A673 (cell line): ENCODE measurements at regions not wholly inside any gene's neighbourhood (a gene's known extent, or its start where the extent isn't known, plus 50 kb on each side); places are given as distances from the start of the nearest gene placed in this dataset.

ENCODE experiments used
- BruUV-seq: library from RNA; stranded (reverse); fragments of 400-500 nt; replicated peaks from 2 replicates; lab custom pipeline; 2021; lab: Mats Ljungman, UMichigan
- CTCF ChIA-PET: fragments of 300-600 bp; sonication (Branson Sonifier 250); formaldehyde crosslinking; loops from one replicate; lab custom pipeline; 2022; ENCODE audit warnings: antibody characterized with exemption; lab: Charles Lee
- POLR2A ChIA-PET: fragments of 300-600 bp; sonication (Branson Sonifier 250); formaldehyde crosslinking; loops from one replicate; lab custom pipeline; 2022; ENCODE audit warnings: antibody characterized with exemption; ENCODE audit not compliant: low non-redundant PET; lab: Charles Lee
- DNase-seq: peaks from one replicate; pipeline ENCODE4 v3.0.0-alpha.2; 2015; ENCODE audit warnings: low spot score
- H3K27ac ChIP-seq: fragments of 200-600 bp; sonication (generic); 2 replicates; pipeline ENCODE4 v1.5.1; 2016; ENCODE audit warnings: mixed run types, low read depth, mild to moderate bottlenecking, mixed read lengths, antibody characterized with exemption, low read length; ENCODE audit not compliant: poor library complexity, severe bottlenecking
- H3K27me3 ChIP-seq: fragments of 200-600 bp; sonication (generic); replicated peaks from 2 replicates; pipeline ENCODE4 v1.6.1; 2017; ENCODE audit warnings: mixed run types, low read depth, mild to moderate bottlenecking, mixed read lengths, antibody characterized with exemption, low read length; ENCODE audit not compliant: insufficient read depth, poor library complexity
- H3K36me3 ChIP-seq: fragments of 200-600 bp; sonication (generic); 2 replicates; pipeline ENCODE4 v1.6.1; 2016; ENCODE audit warnings: mixed run types, mild to moderate bottlenecking, mixed read lengths, antibody characterized with exemption, low read length; ENCODE audit not compliant: insufficient read depth, poor library complexity, severe bottlenecking
- H3K4me1 ChIP-seq: fragments of 200-600 bp; sonication (generic); 2 replicates; pipeline ENCODE4 v1.6.1; 2017; ENCODE audit warnings: mixed run types, mild to moderate bottlenecking, mixed read lengths, antibody characterized with exemption, low read length; ENCODE audit not compliant: insufficient read depth, poor library complexity, severe bottlenecking
- H3K4me3 ChIP-seq: fragments of 200-600 bp; sonication (generic); 2 replicates; pipeline ENCODE4 v1.5.1; 2016; ENCODE audit warnings: low read depth, mixed run types, mild to moderate bottlenecking, mixed read lengths, low read length; ENCODE audit not compliant: poor library complexity, severe bottlenecking
- H3K9me3 ChIP-seq: fragments of 200-600 bp; sonication (generic); 2 replicates; pipeline ENCODE4 v1.6.1; 2016; ENCODE audit warnings: mixed run types, low read depth, mild to moderate bottlenecking, mixed read lengths, antibody characterized with exemption, low read length; ENCODE audit not compliant: poor library complexity, severe bottlenecking
- CTCF ChIP-seq: fragments of 300-800, 200-600 bp; sonication (generic); conservative IDR thresholded peaks from 2 replicates; pipeline ENCODE4 v1.5.1; 2017; ENCODE audit warnings: low read depth, mild to moderate bottlenecking, antibody characterized with exemption, low read length, moderate library complexity, mixed read lengths
- EZH2 ChIP-seq: fragments of 200-600 bp; sonication (generic); IDR thresholded peaks from 2 replicates; pipeline ENCODE4 v1.6.1; 2017; ENCODE audit warnings: borderline replicate concordance, low read depth, mild to moderate bottlenecking, mixed read lengths, antibody characterized with exemption, low read length; ENCODE audit not compliant: poor library complexity, severe bottlenecking
- intact Hi-C: fragments of 100-400 bp; cut with micrococcal nuclease; formaldehyde crosslinking; loops from one replicate; pipeline ENCODE4 v1.10.0; 2022; ENCODE audit not compliant: unreplicated experiment

GRCh38 chr3:6714962-6715361 is 146.0 kb upstream of the GRM7 start:
- intact Hi-C loops = no loop called here
- ChIA-PET POLR2A (no interaction called here), CTCF (no interaction called here)

GRCh38 chr3:6716420-6716819 is 144.5 kb upstream of the GRM7 start:
- no peak for DNase-seq
- POLR2A ChIA-PET = no interaction called here
- Histone ChIP-seq H3K9me3 (peaks cover 6% of the 10 kb centered on the region), H3K4me1 (no peaks in the 10 kb centered on the region), H3K4me3 (no peak overlapping the region), H3K27me3 (no peaks in the 10 kb centered on the region), H3K27ac (no peak overlapping the region), H3K36me3 (no peaks in the 10 kb centered on the region)
- CTCF ChIA-PET = no interaction called here
- BruUV-seq = no TSS peak
- TF ChIP-seq EZH2 = no peak
- TF ChIP-seq CTCF = no peak
- intact Hi-C loops = no loop called here

More at GRCh38 chr3:6714962-6715361, 146.0 kb upstream of the GRM7 start:
- H3K27ac ChIP-seq = no peak overlapping the region
- H3K27me3 ChIP-seq = no peaks in the 10 kb centered on the region
- DNase-seq = no peak
- peaks cover 6% of the 10 kb centered on the region for H3K9me3 ChIP-seq
- no peak for TF ChIP-seq CTCF
- no peak for TF ChIP-seq EZH2
- no peaks in the 10 kb centered on the region for H3K4me1 ChIP-seq
- BruUV-seq = no TSS peak
- no peaks in the 10 kb centered on the region for H3K36me3 ChIP-seq
- H3K4me3 ChIP-seq = no peak overlapping the region

GRCh38 chr3:6717026-6717943 is 143.6 kb upstream of the GRM7 start:
- ChIA-PET CTCF (no interaction called here), POLR2A (no interaction called here)
- Histone ChIP-seq H3K4me1 (no peaks in the 10 kb centered on the region), H3K4me3 (no peak overlapping the region), H3K9me3 (peaks cover 6% of the 10 kb centered on the region), H3K36me3 (no peaks in the 10 kb centered on the region), H3K27me3 (no peaks in the 10 kb centered on the region), H3K27ac (no peak overlapping the region)
- intact Hi-C loops = no loop called here
- TF ChIP-seq EZH2 (no peak), CTCF (no peak)
- no peak for DNase-seq
- no TSS peak for BruUV-seq
